Fibroblast of lung (primary cell): ENCODE measurements at regions not wholly inside any gene's neighbourhood (a gene's known extent, or its start where the extent isn't known, plus 50 kb on each side); places are given as distances from the start of the nearest gene placed in this dataset.
"Not testable (repeated sequence)": the region's sequence is repeated elsewhere in the genome, so short reads cannot be mapped to it uniquely, and the experiment has no call there.

Experiments
- DNase-seq, 2 donors: peaks; one replicate each; pipeline versions ENCODE4 v3.0.0 to v3.0.0-alpha.2; 2010; ENCODE audit warnings: low read depth in 2 of 2
- H2AFZ ChIP-seq: 2 replicates; pipeline ENCODE4 v1.5.1; 2012; ENCODE audit warnings: low read length, control low read depth, inconsistent platforms
- H3K27ac ChIP-seq: 2 replicates; pipeline ENCODE4 v1.5.1; 2011; ENCODE audit warnings: low read length, control low read depth; ENCODE audit not compliant: insufficient read depth
- H3K27me3 ChIP-seq: 2 replicates; pipeline ENCODE4 v1.5.1; 2011; ENCODE audit warnings: mild to moderate bottlenecking, low read length; ENCODE audit not compliant: control insufficient read depth, insufficient read depth
- H3K36me3 ChIP-seq: 2 replicates; pipeline ENCODE4 v1.5.1; 2011; ENCODE audit warnings: low read length; ENCODE audit not compliant: control insufficient read depth, insufficient read depth
- H3K4me1 ChIP-seq: 2 replicates; pipeline ENCODE4 v1.5.1; 2011; ENCODE audit warnings: low read length; ENCODE audit not compliant: control insufficient read depth, insufficient read depth; ENCODE audit errors: extremely low read depth
- H3K4me2 ChIP-seq: 2 replicates; pipeline ENCODE4 v1.5.1; 2011; ENCODE audit warnings: low read length, control low read depth; ENCODE audit not compliant: insufficient read depth; ENCODE audit errors: extremely low read depth
- H3K4me3 ChIP-seq, 4 experiments: fragments of 200-600 bp in 1 of 4; sonication (generic) in 1 of 4; replicated peaks in 1 of 4; 2 replicates each; pipeline ENCODE4 v1.5.1; 2011 to 2016; ENCODE audit warnings: low read length in 4 of 4, low read depth in 3 of 4, mild to moderate bottlenecking in 3 of 4, control low read depth in 2 of 4, inconsistent platforms in 1 of 4, mixed read lengths in 1 of 4; ENCODE audit not compliant: insufficient read depth in 1 of 4; ENCODE audit errors: control extremely low read depth in 1 of 4
- H3K79me2 ChIP-seq: 2 replicates; pipeline ENCODE4 v1.5.1; 2012; ENCODE audit warnings: mild to moderate bottlenecking, low read length, inconsistent platforms; ENCODE audit not compliant: control insufficient read depth, insufficient read depth
- H3K9ac ChIP-seq: 2 replicates; pipeline ENCODE4 v1.5.1; 2011; ENCODE audit warnings: mild to moderate bottlenecking, low read length, control low read depth; ENCODE audit not compliant: insufficient read depth
- H3K9me3 ChIP-seq: 2 replicates; pipeline ENCODE4 v1.5.1; 2012; ENCODE audit warnings: low read depth, low read length; ENCODE audit not compliant: control insufficient read depth, insufficient read depth
- H4K20me1 ChIP-seq: 2 replicates; pipeline ENCODE4 v1.5.1; 2011; ENCODE audit warnings: low read length; ENCODE audit not compliant: control insufficient read depth, insufficient read depth; ENCODE audit errors: extremely low read depth
- CTCF ChIP-seq, 2 donors: IDR thresholded peaks in 1 of 2; conservative IDR thresholded peaks in 1 of 2; 1 replicate in 1 of 2; 2 replicates in 1 of 2; pipeline ENCODE4 v1.5.1; 2011 to 2012; ENCODE audit warnings: low read length in 2 of 2, control low read depth in 1 of 2, inconsistent platforms in 1 of 2, low read depth in 1 of 2, mild to moderate bottlenecking in 1 of 2
- EZH2 ChIP-seq: IDR thresholded peaks from 2 replicates; pipeline ENCODE4 v1.5.1; 2012; ENCODE audit warnings: low read length, control low read depth, mild to moderate bottlenecking; ENCODE audit errors: missing control alignments

DNA sequence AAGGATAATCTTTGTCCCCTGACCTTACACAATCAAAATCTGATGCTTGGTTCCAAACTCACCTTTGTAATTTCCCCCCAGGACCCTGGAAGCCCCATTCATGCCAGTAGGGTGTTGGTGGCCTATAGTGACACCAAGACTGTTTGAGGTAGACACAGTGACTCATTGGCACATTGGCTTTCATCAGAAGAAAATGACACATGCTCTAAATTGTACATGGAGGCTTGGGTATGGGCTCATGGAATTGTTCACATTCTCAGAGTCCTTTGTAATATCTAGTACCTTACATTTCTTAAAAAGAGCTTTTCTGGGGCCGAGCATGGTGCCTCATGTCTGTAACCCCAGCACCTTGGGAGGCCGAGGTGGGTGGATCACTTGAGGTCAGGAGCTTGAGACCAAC is 61.2 kb upstream of the LRPPRC start:
- Histone ChIP-seq H3K79me2 (no peaks in the 10 kb centered on the region), H3K4me1 (no peaks in the 10 kb centered on the region), H4K20me1 (no peaks in the 10 kb centered on the region)

GRCh38 chr2:44060286-44060685 is 64.5 kb upstream of the LRPPRC start:
- H2AFZ ChIP-seq, H3K4me1 ChIP-seq, H4K20me1 ChIP-seq, H3K9me3 ChIP-seq, H3K4me2 ChIP-seq, DNase-seq, H3K27me3 ChIP-seq, H3K4me3 ChIP-seq, H3K9ac ChIP-seq, H3K27ac ChIP-seq, H3K79me2 ChIP-seq, H3K36me3 ChIP-seq: not testable (repeated sequence)

More for the DNA sequence above, 61.2 kb upstream of the LRPPRC start:
- H3K9ac ChIP-seq = no peak overlapping the region
- no peak overlapping the region for H3K4me2 ChIP-seq
- no peak overlapping the region for H3K27ac ChIP-seq
- H3K4me3 ChIP-seq = no peak overlapping the region
- TF ChIP-seq EZH2 = no peak
- no peak for TF ChIP-seq CTCF (conservative IDR thresholded peaks at IDR 0.05 in 1 of 2, IDR thresholded peaks at IDR 0.05 in 1 of 2; ENCODE audit: low read depth in 1 of 2, low read length in 2 of 2)
- H3K9me3 ChIP-seq = no peaks in the 10 kb centered on the region
- no peak for DNase-seq
- H2AFZ ChIP-seq = no peak overlapping the region
- peaks cover 6% of the 10 kb centered on the region for H3K27me3 ChIP-seq
- no peaks in the 10 kb centered on the region for H3K36me3 ChIP-seq

- no peak overlapping the region for H2AFZ ChIP-seq
- H4K20me1 ChIP-seq = no peaks in the 10 kb centered on the region
- no peaks in the 10 kb centered on the region for H3K36me3 ChIP-seq
- no peak overlapping the region for H3K9ac ChIP-seq
- peaks cover 6% of the 10 kb centered on the region for H3K27me3 ChIP-seq
- TF ChIP-seq CTCF (conservative IDR thresholded peaks at IDR 0.05 in 1 of 2, IDR thresholded peaks at IDR 0.05 in 1 of 2; ENCODE audit: low read depth in 1 of 2, low read length in 2 of 2) (no peak), EZH2 (no peak)
- no peak overlapping the region for H3K4me3 ChIP-seq
- no peaks in the 10 kb centered on the region for H3K9me3 ChIP-seq
- no peak for DNase-seq
- H3K79me2 ChIP-seq = no peaks in the 10 kb centered on the region
- H3K4me2 ChIP-seq = no peak overlapping the region
- no peak overlapping the region for H3K27ac ChIP-seq
- no peaks in the 10 kb centered on the region for H3K4me1 ChIP-seq
These were observed 65.2 kb upstream of the LRPPRC start for GRCh38 chr2:44060990-44061389.
